OCI-LY1 (cell line): ENCODE measurements at regions not wholly inside any gene's neighbourhood (a gene's known extent, or its start where the extent isn't known, plus 50 kb on each side); places are given as distances from the start of the nearest gene placed in this dataset.

Source experiments
- H2AFZ ChIP-seq: fragments of 200-600 bp; sonication (generic), shearing (Covaris generic); 2 replicates; pipeline ENCODE4 v1.6.0; 2014; ENCODE audit warnings: antibody characterized with exemption, mild to moderate bottlenecking, low read length
- H3F3A ChIP-seq: fragments of 200-600 bp; sonication (generic), shearing (Covaris generic); 2 replicates; pipeline ENCODE4 v1.6.0; 2014; ENCODE audit warnings: mild to moderate bottlenecking, antibody characterized with exemption, low read length, moderate library complexity; ENCODE audit not compliant: insufficient read depth
- H3K27ac ChIP-seq: fragments of 200-600 bp; sonication (generic); 2 replicates; pipeline ENCODE4 v1.5.1; 2014; ENCODE audit warnings: low read length, mixed run types, mild to moderate bottlenecking, low read depth; ENCODE audit not compliant: poor library complexity, severe bottlenecking
- H3K27me3 ChIP-seq: fragments of 200-600 bp; sonication (generic); 2 replicates; pipeline ENCODE4 v1.6.0; 2014; ENCODE audit warnings: antibody characterized with exemption, mild to moderate bottlenecking, low read length, moderate library complexity; ENCODE audit not compliant: insufficient read depth
- H3K36me3 ChIP-seq: fragments of 200-600 bp; sonication (generic); 2 replicates; pipeline ENCODE4 v1.6.1; 2014; ENCODE audit warnings: mild to moderate bottlenecking, antibody characterized with exemption, low read length, moderate library complexity, mixed read lengths; ENCODE audit not compliant: insufficient read depth
- H3K4me1 ChIP-seq: fragments of 200-600 bp; sonication (generic); 2 replicates; pipeline ENCODE4 v1.5.1; 2014; ENCODE audit warnings: mild to moderate bottlenecking, low read length, moderate library complexity; ENCODE audit not compliant: insufficient read depth, severe bottlenecking
- H3K4me2 ChIP-seq: fragments of 200-600 bp; sonication (generic), shearing (Covaris generic); 2 replicates; pipeline ENCODE4 v1.6.1; 2014; ENCODE audit warnings: low read length
- H3K4me3 ChIP-seq: fragments of 200-600 bp; sonication (generic); 2 replicates; pipeline ENCODE4 v1.5.1; 2014; ENCODE audit warnings: low read length, low read depth, mild to moderate bottlenecking, mixed read lengths; ENCODE audit not compliant: poor library complexity, severe bottlenecking
- H3K79me2 ChIP-seq: fragments of 200-600 bp; shearing (Covaris generic); 2 replicates; pipeline ENCODE4 v1.6.1; 2016; ENCODE audit warnings: mixed run types, low read length, mixed read lengths; ENCODE audit not compliant: insufficient read depth
- H3K9ac ChIP-seq: fragments of 200-600 bp; sonication (generic), shearing (Covaris generic); 2 replicates; pipeline ENCODE4 v1.6.1; 2014; ENCODE audit warnings: mild to moderate bottlenecking, low read length, mixed read lengths
- H3K9me2 ChIP-seq: fragments of 200-600 bp; sonication (generic), shearing (Covaris generic); 2 replicates; pipeline ENCODE4 v1.6.1; 2014; ENCODE audit warnings: low read depth, mild to moderate bottlenecking, low read length, mixed read lengths
- H3K9me3 ChIP-seq: fragments of 200-600 bp; shearing (Covaris generic); 2 replicates; pipeline ENCODE4 v1.6.1; 2014; ENCODE audit warnings: low read length, mixed read lengths
- H4K20me1 ChIP-seq: fragments of 200-600 bp; sonication (generic), shearing (Covaris generic); 2 replicates; pipeline ENCODE4 v1.6.0; 2016; ENCODE audit warnings: mild to moderate bottlenecking, low read length; ENCODE audit not compliant: insufficient read depth
- CTCF ChIP-seq: fragments of 200-600 bp; sonication (generic), shearing (Covaris generic); IDR thresholded peaks from 2 replicates; pipeline ENCODE4 v1.5.1; 2017; ENCODE audit warnings: mild to moderate bottlenecking, antibody characterized with exemption, low read length, moderate library complexity, mixed read lengths
- EZH2 ChIP-seq: fragments of 200-600 bp; sonication (generic), shearing (Covaris generic); IDR thresholded peaks from 2 replicates; pipeline ENCODE4 v1.8.0; 2017; ENCODE audit warnings: borderline replicate concordance, mixed run types, mild to moderate bottlenecking, antibody characterized with exemption, low read length, moderate library complexity, mixed read lengths

GRCh38 chr16:85474621-85475217 is 138.4 kb upstream of the GSE1 start:
- Histone ChIP-seq H3K79me2 (no peaks in the 10 kb centered on the region), H3K27ac (no peak overlapping the region), H3K27me3 (peaks cover 7% of the 10 kb centered on the region), H3K9ac (no peak overlapping the region), H3K9me3 (no peaks in the 10 kb centered on the region), H3K36me3 (no peaks in the 10 kb centered on the region), H4K20me1 (no peaks in the 10 kb centered on the region), H3K4me2 (no peak overlapping the region), H3K4me1 (no peaks in the 10 kb centered on the region), H3F3A (no peaks in the 10 kb centered on the region), H2AFZ (no peak overlapping the region), H3K4me3 (no peak overlapping the region), H3K9me2 (no peaks in the 10 kb centered on the region)
- TF ChIP-seq CTCF = no peak
- TF ChIP-seq EZH2 = no peak

GRCh38 chr16:85475233-85475632 is 137.9 kb upstream of the GSE1 start:
- Histone ChIP-seq H3K9ac (no peak overlapping the region), H3K9me2 (no peaks in the 10 kb centered on the region), H3K27ac (no peak overlapping the region), H3K79me2 (no peaks in the 10 kb centered on the region), H3K4me3 (no peak overlapping the region), H3F3A (no peaks in the 10 kb centered on the region), H3K36me3 (no peaks in the 10 kb centered on the region), H2AFZ (no peak overlapping the region), H3K9me3 (no peaks in the 10 kb centered on the region), H4K20me1 (no peaks in the 10 kb centered on the region), H3K4me1 (peaks cover under 1% of the 10 kb centered on the region), H3K27me3 (peaks cover 3% of the 10 kb centered on the region; the same call in 1 of the 2 replicates), H3K4me2 (no peak overlapping the region)
- TF ChIP-seq CTCF = no peak
- no peak for TF ChIP-seq EZH2

- Histone ChIP-seq H3K9me3 (no peaks in the 10 kb centered on the region), H3K27ac (no peak overlapping the region), H3F3A (no peaks in the 10 kb centered on the region), H3K4me3 (no peak overlapping the region), H3K4me1 (peaks cover 6% of the 10 kb centered on the region), H4K20me1 (no peaks in the 10 kb centered on the region), H3K4me2 (no peak overlapping the region), H3K36me3 (no peaks in the 10 kb centered on the region), H3K79me2 (no peaks in the 10 kb centered on the region), H3K27me3 (peaks cover 3% of the 10 kb centered on the region; the same call in 1 of the 2 replicates), H3K9me2 (no peaks in the 10 kb centered on the region), H2AFZ (no peak overlapping the region), H3K9ac (no peak overlapping the region)
- TF ChIP-seq CTCF = no peak
- no peak for TF ChIP-seq EZH2
Observed at GRCh38 chr16:85475691-85476300, 137.3 kb upstream of the GSE1 start.
